ENCODE measurements at regions not wholly inside any gene's neighbourhood (a gene's known extent, or its start where the extent isn't known, plus 50 kb on each side); places are given as distances from the start of the nearest gene placed in this dataset.

GRCh38 chr1:69163779-69164178 is 403.9 kb upstream of the LRRC7 start:
- DNase-seq (ENCODE audit: low spot score): no peak

- DNase-seq (ENCODE audit: low spot score): no peak
Measured at GRCh38 chr1:69167876-69168275, 399.8 kb upstream of the LRRC7 start.

GRCh38 chr1:69171248-69171647 is 396.5 kb upstream of the LRRC7 start:
- DNase-seq (ENCODE audit: low spot score): no peak

GRCh38 chr1:69172003-69173000 is 395.4 kb upstream of the LRRC7 start:
- no peak for DNase-seq (ENCODE audit: low spot score)

- no peak for DNase-seq (ENCODE audit: low spot score)
Measured at GRCh38 chr1:69175053-69175452, 392.7 kb upstream of the LRRC7 start.

- no peak for DNase-seq (ENCODE audit: low spot score)
Measured at GRCh38 chr1:69180358-69180757, 387.4 kb upstream of the LRRC7 start.

- DNase-seq (ENCODE audit: low spot score): no peak
Measured at GRCh38 chr1:69185378-69185777, 382.3 kb upstream of the LRRC7 start.

- DNase-seq (ENCODE audit: low spot score): no peak
Measured at GRCh38 chr1:69191335-69191734, 376.4 kb upstream of the LRRC7 start.

GRCh38 chr1:69195136-69195535 is 372.6 kb upstream of the LRRC7 start:
- no peak for DNase-seq (ENCODE audit: low spot score)

GRCh38 chr1:69196071-69196470 is 371.7 kb upstream of the LRRC7 start:
- no peak for DNase-seq (ENCODE audit: low spot score)

- DNase-seq (ENCODE audit: low spot score): no peak
Measured at GRCh38 chr1:69197816-69198215, 369.9 kb upstream of the LRRC7 start.

- DNase-seq (ENCODE audit: low spot score): no peak
Measured at GRCh38 chr1:69201716-69202115, 366.0 kb upstream of the LRRC7 start.

GRCh38 chr1:69203166-69203565 is 364.6 kb upstream of the LRRC7 start:
- no peak for DNase-seq (ENCODE audit: low spot score)

- no peak for DNase-seq (ENCODE audit: low spot score)
Measured at GRCh38 chr1:69213644-69214043, 354.1 kb upstream of the LRRC7 start.

- no peak for DNase-seq (ENCODE audit: low spot score)
Measured at GRCh38 chr1:69215883-69216282, 351.8 kb upstream of the LRRC7 start.

- no peak for DNase-seq (ENCODE audit: low spot score)
Measured at GRCh38 chr1:69220672-69221071, 347.1 kb upstream of the LRRC7 start.

GRCh38 chr1:69221524-69221923 is 346.2 kb upstream of the LRRC7 start:
- no peak for DNase-seq (ENCODE audit: low spot score)

GRCh38 chr1:69223156-69223555 is 344.6 kb upstream of the LRRC7 start:
- no peak for DNase-seq (ENCODE audit: low spot score)

GRCh38 chr1:69228501-69228900 is 339.2 kb upstream of the LRRC7 start:
- DNase-seq (ENCODE audit: low spot score): no peak

- no peak for DNase-seq (ENCODE audit: low spot score)
Measured at GRCh38 chr1:69230208-69230607, 337.5 kb upstream of the LRRC7 start.

GRCh38 chr1:69233463-69233862 is 334.3 kb upstream of the LRRC7 start:
- no peak for DNase-seq (ENCODE audit: low spot score)

GRCh38 chr1:69244211-69244610 is 323.5 kb upstream of the LRRC7 start:
- DNase-seq (ENCODE audit: low spot score): no peak

GRCh38 chr1:69246109-69246508 is 321.6 kb upstream of the LRRC7 start:
- no peak for DNase-seq (ENCODE audit: low spot score)

- no peak for DNase-seq (ENCODE audit: low spot score)
Measured at GRCh38 chr1:69246710-69247109, 321.0 kb upstream of the LRRC7 start.

Measured in AG20443 (cell line).